GM19452 (cell line): ENCODE measurements at regions not wholly inside any gene's neighbourhood (a gene's known extent, or its start where the extent isn't known, plus 50 kb on each side); places are given as distances from the start of the nearest gene placed in this dataset.

Source experiments
- ATAC-seq: cut with Tn5 transposase; IDR thresholded peaks from one replicate; pipeline ENCODE4 v1.9.1; 2021; ENCODE audit not compliant: unreplicated experiment

DNA sequence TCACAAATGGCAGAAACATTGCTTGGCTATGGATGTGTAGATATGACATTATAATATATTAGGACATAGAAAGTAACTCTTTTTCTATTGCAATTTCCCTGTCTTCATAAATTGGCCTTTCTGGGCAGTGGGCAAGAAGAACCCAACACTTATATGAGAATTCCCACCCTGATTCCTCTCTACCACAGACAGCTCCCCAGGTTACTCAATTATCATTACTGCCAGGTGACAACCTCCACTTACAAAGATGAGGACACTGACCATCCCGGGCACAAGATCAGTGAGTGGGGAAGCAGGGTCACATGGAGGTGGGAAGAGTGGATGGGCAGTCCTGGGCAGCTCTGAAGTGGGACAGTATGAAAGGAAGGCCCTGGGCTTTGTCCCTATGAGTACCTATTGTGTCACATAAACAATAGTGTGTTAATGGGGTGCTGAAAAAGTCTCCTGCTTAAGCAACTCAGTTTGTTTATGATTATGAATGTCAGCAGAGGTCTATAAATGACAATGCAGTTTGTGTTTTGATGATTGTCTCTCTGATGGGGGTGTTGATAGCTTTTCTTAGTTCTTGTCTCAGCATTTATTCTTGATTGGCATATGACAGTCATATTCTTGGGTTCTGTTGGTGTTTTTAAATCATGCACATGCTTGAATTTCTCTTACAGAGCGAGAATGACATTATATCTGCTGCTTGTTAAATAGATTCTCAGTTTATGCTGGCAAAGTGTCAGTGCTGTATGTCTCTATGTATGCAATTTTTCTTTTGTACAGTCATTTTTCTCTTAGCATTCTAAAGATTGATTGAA lies 99.9 kb downstream of the SLIT2 start:
- no peak for ATAC-seq

GRCh38 chr4:20352163-20352431 lies 100.4 kb downstream of the SLIT2 start:
- ATAC-seq = no peak

GRCh38 chr4:20353646-20354045 lies 101.9 kb downstream of the SLIT2 start:
- ATAC-seq = no peak

DNA sequence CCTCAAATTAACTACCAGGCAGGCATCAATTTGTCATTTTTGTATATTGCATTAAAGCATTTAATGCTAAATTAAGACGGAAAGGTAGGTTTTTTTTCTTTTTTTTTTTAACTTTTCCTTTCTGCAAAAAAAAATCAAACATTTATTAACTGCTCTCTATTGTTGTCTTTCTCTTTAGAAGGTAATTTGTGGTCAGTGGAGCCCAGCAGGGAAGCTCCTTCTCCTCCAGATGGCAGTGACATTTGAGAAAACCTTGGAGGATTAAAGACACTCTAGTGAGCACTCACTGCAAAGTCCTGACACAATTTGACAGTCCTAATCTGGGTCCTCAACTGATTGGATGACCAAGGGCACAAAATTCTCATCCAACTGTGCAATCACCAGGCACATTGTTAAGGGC lies 102.4 kb downstream of the SLIT2 start:
- no peak for ATAC-seq

- no peak for ATAC-seq
Observed at GRCh38 chr4:20356565-20356964, 104.9 kb downstream of the SLIT2 start.

GRCh38 chr4:20358110-20358509 lies 106.4 kb downstream of the SLIT2 start:
- no peak for ATAC-seq

- ATAC-seq = no peak
Observed at GRCh38 chr4:20359692-20360091, 108.0 kb downstream of the SLIT2 start.

DNA sequence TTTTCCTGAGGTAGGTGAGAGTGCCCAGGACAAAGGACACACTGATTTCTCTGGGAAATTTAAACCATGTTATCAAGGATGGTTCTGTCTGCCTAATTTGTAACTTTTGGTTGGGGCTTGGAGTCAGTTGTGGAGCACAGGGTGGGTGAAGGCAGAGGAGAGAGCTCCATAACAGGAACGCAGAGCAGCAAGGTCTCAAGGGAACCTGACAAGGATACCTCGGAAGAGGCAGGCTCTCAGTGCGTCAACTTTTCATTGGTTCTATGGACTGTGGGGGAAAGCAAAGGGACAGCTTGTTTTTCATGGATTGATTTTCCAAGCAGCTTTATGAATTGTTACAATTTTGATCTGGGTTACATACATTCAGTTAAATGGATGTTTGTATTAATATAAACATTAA lies 110.4 kb downstream of the SLIT2 start:
- ATAC-seq = no peak

- ATAC-seq = no peak
Observed at GRCh38 chr4:20364969-20365368, 113.3 kb downstream of the SLIT2 start.

DNA sequence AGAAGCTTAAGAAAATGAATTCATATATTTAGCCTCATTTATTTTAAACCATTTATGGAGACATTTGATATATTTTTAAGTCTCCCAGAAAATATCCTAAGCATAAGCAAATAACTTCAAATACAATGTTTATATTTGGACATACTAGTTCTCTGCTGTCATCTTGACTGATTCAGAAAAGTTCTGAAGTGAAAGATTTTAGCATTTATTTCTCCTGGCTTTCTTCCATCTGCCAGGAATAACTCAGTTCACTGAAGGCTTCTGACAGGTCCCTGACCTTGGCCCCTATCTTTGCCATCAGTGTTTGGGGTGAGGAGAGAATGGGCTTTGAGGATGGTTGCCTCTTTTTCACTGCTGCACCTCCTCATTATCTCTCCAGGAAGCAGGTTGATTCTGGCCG lies 115.7 kb downstream of the SLIT2 start:
- no peak for ATAC-seq

- ATAC-seq = no peak
Observed at GRCh38 chr4:20368926-20369325, 117.2 kb downstream of the SLIT2 start.

DNA sequence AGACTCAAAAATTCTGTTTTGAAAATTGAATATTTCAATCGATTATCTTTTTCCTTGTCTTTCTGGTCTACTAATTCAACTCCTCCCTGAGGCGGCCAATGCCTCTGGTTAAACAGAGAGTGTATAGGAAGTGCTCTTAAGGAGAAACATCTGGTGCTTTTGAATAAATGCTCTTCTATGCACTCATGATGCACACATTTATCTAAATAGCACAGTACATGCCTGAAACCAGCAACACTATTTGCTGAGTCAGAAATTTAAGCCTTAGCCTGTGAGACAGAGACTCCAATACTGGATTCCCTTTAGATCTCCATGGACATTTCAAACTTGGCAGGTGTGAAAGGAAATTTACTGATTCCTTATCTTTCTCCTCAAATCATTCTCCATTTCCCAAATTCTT lies 118.6 kb downstream of the SLIT2 start:
- ATAC-seq = no peak

- ATAC-seq = no peak
Observed at GRCh38 chr4:20376070-20376469, 124.4 kb downstream of the SLIT2 start.

DNA sequence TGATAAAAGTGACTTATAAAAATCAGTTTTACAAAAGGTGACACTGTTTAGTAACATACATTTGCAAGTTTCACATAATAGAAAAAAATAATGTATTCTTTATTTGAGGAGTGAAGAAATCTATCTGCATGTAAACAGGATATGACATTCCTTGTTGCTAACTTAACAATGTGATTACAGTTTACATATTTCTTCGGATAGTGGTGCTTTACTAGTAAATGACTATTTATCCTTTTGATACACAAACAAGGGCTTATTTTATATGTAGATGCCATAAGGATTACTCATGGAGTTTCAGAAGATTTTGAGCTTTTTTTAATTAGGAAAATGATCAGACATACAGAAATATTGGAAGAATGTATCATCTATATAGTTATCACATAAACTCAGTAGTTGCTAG lies 126.5 kb downstream of the SLIT2 start:
- ATAC-seq = no peak

- no peak for ATAC-seq
Observed at GRCh38 chr4:20381005-20381404, 129.3 kb downstream of the SLIT2 start.

DNA sequence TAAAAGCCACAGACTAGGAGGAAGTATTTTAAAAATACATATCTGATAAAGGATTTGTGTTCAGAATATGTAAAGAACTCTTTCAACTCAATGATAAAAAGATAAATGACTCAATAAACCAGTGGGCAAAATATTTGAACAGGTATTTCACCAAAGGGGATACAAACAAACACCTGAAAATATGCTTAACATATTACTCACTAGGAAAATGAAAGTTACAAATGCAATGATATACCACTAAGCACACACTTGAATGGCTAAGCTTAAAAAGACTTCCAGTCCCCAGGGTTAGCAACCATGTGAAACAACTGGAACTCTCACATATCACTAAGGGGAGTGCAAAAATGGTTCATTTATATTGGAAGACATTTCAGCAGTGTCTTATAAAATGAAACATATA lies 131.6 kb downstream of the SLIT2 start:
- no peak for ATAC-seq

DNA sequence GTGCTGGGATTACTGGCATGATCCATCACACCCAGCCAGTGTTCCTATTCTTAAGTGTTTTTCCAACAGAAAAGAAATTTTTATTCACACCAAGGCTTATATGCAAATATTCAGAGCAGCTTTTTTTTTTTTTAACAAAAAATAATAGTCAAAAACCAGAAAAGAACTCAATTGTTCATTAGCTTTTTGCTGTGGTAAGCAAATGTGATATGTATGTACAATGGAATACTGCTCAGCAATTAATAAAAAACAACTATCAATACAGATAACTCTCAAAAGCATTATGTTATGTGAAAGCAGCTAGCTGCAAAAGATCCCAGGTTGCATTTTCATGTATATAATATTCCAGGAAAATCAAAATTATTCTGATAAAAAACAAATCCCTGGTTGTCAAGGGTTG lies 132.3 kb downstream of the SLIT2 start:
- ATAC-seq = no peak

GRCh38 chr4:20384456-20384855 lies 132.8 kb downstream of the SLIT2 start:
- ATAC-seq = no peak

- ATAC-seq = no peak
Observed at GRCh38 chr4:20386001-20386740, 134.5 kb downstream of the SLIT2 start.

DNA sequence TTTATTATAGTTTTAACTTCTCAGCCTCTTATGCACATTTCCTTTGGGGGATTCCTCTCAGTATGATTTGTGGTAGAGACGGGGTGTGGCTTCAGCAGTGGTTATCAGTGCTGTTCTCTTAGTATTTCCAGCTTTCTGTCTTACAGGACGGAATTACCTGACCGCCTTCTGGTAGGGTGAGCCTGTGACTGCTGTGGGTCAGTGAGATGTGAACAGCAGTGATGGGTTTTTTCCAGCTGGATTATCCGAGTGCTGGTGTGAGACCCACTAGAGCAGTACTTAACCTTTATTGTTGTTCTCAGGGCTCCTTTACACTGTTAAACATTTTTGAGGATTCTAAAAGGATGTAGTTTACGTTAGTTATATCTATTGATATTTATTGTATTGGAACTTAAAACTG lies 135.2 kb downstream of the SLIT2 start:
- ATAC-seq = no peak

DNA sequence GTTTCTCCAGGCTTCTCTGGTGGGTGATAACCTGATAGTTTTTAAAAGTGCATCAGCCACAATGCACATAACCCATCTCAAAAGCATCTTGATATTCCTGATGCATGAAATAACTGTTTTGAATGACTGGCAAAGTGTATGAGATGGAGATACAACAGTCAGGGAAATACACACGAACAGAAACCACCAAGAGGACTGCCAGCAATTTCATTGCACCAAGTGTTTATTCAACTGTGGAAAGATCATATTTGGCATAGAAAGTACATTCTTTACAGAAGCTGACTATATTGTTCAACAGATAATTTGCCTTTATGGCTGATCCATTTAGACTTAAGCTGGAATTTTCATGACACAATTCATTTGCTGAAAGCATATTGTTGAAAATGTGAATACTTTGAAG lies 139.5 kb downstream of the SLIT2 start:
- no peak for ATAC-seq

- ATAC-seq = no peak
Observed at GRCh38 chr4:20391912-20392311, 140.2 kb downstream of the SLIT2 start.
